BLaER1 (cell line): ENCODE measurements at regions not wholly inside any gene's neighbourhood (a gene's known extent, or its start where the extent isn't known, plus 50 kb on each side); places are given as distances from the start of the nearest gene placed in this dataset.
"Not testable (repeated sequence)": the region's sequence is repeated elsewhere in the genome, so short reads cannot be mapped to it uniquely, and the experiment has no call there.

Experiments used
- H3K27ac ChIP-seq: shearing (Covaris generic); formaldehyde crosslinking; 2 replicates; pipeline ENCODE4 v1.8.1; 2022
- H3K27me3 ChIP-seq: shearing (Covaris generic); formaldehyde crosslinking; 2 replicates; pipeline ENCODE4 v1.8.1; 2022
- H3K36me3 ChIP-seq: shearing (Covaris generic); formaldehyde crosslinking; 2 replicates; pipeline ENCODE4 v1.8.1; 2022
- H3K4me1 ChIP-seq: shearing (Covaris generic); formaldehyde crosslinking; 2 replicates; pipeline ENCODE4 v1.8.1; 2022
- H3K4me2 ChIP-seq: shearing (Covaris generic); formaldehyde crosslinking; 2 replicates; pipeline ENCODE4 v1.8.1; 2022
- H3K4me3 ChIP-seq: shearing (Covaris generic); formaldehyde crosslinking; 2 replicates; pipeline ENCODE4 v1.8.1; 2022
- H3K9ac ChIP-seq: shearing (Covaris generic); formaldehyde crosslinking; 2 replicates; pipeline ENCODE4 v1.8.1; 2022
- H3K9me3 ChIP-seq: shearing (Covaris generic); formaldehyde crosslinking; 2 replicates; pipeline ENCODE4 v1.8.1; 2022
- H4K20me1 ChIP-seq: shearing (Covaris generic); formaldehyde crosslinking; 2 replicates; pipeline ENCODE4 v1.8.1; 2022
- Cebpa-rat ChIP-seq: shearing (Covaris generic); IDR thresholded peaks from 2 replicates; pipeline ENCODE4 v1.8.1; 2022

DNA sequence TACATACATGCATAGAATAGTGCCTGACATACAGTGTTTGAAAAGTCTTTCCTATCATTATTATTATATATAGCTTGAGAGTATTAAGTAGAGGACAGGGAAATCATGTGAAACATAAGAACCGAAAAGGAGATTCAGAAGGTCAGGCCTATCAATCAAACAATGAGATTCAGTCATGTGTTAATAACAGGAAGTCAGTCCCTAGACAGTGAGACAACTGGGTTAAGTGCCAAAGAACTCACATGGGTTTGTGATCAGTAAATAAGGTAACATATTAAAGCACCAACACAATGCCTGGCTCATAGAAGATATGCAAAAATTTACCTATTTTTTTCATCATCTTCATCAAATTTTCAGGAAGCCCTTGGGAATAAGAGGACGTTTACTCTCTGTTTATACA lies 174.3 kb upstream of the FAT3 start:
- no peak for TF ChIP-seq Cebpa-rat
- H3K4me1 ChIP-seq, result peaks cover 7% of the 10 kb centered on the region
- no peak overlapping the region for H3K27ac ChIP-seq
- H4K20me1 ChIP-seq, result no peaks in the 10 kb centered on the region
- no peaks in the 10 kb centered on the region for H3K9me3 ChIP-seq
- no peaks in the 10 kb centered on the region for H3K36me3 ChIP-seq
- no peak overlapping the region for H3K4me3 ChIP-seq
- peak overlapping the region; percentile 27; the same call in 1 of the 2 replicates for H3K4me2 ChIP-seq
- no peak overlapping the region for H3K9ac ChIP-seq
- H3K27me3 ChIP-seq, result no peaks in the 10 kb centered on the region

DNA sequence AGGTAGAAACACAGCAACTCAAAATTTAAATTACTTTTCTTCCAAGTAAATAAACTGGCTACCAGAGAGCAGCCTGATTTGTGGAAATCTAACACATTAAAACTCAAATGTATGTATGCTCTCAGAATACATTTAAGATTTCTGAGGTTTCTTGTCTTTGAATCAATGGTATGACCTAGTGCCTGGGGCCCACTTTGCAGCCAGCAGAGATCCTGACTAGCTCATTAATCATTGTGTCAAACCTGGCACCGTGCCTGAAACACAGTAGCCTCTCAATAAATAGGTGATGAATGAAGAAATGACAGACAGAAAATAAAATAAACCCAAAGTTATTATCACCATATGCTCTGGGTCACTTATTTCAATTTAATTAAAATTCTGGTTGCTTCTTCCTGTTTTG lies 176.2 kb upstream of the FAT3 start:
- Histone ChIP-seq H3K9ac (no peak overlapping the region), H3K4me3 (no peak overlapping the region), H3K4me1 (peaks cover 7% of the 10 kb centered on the region), H3K9me3 (no peaks in the 10 kb centered on the region), H3K4me2 (no peak overlapping the region), H3K27ac (no peak overlapping the region), H3K27me3 (no peaks in the 10 kb centered on the region), H3K36me3 (no peaks in the 10 kb centered on the region), H4K20me1 (no peaks in the 10 kb centered on the region)
- TF ChIP-seq Cebpa-rat, result no peak

DNA sequence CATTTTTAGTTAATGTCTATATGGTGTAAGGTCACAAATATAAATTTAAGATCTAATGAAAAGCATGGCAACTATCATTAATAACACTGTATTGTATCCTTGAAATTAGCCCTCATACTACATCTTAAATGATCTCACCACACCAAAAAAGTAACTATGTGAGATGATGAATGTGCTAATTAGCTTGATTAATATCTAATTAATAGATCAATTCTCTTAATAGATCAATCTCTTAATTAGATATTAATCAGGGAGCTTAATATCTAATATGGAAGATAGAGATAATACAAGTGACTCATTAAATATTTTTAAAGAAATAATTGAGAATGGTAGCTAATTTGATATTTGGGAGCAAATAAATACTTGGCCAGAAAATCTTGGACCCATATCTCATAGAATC lies 178.5 kb upstream of the FAT3 start:
- no peak overlapping the region for H3K4me3 ChIP-seq
- no peaks in the 10 kb centered on the region for H3K9me3 ChIP-seq
- no peaks in the 10 kb centered on the region for H3K36me3 ChIP-seq
- H3K4me2 ChIP-seq, result no peak overlapping the region
- TF ChIP-seq Cebpa-rat, result no peak
- no peak overlapping the region for H3K9ac ChIP-seq
- no peaks in the 10 kb centered on the region for H4K20me1 ChIP-seq
- H3K27ac ChIP-seq, result no peak overlapping the region
- H3K4me1 ChIP-seq, result peaks cover 7% of the 10 kb centered on the region
- H3K27me3 ChIP-seq, result no peaks in the 10 kb centered on the region

DNA sequence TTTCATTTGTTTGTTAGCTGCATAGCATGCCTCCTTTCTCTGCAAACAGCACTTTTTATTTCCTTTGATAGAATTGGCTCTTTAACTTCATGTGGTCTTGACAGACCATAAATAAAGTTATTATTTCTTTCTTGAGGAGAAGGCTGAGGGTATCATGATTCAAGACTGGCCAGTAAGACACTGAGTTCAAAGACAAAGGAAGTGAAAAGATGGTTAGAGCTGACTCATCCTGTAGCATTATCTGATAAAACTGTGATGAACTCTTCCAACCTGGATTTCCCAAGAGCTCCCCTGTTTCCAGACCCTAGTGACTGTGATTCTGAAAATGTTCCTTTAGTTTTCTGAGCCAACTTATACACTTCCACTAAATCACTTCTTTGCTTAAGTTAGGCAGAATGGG lies 179.3 kb upstream of the FAT3 start:
- H3K36me3 ChIP-seq, result no peaks in the 10 kb centered on the region
- no peaks in the 10 kb centered on the region for H4K20me1 ChIP-seq
- no peaks in the 10 kb centered on the region for H3K27me3 ChIP-seq
- no peaks in the 10 kb centered on the region for H3K9me3 ChIP-seq
- peaks cover 4% of the 10 kb centered on the region for H3K4me1 ChIP-seq
- no peak overlapping the region for H3K4me2 ChIP-seq
- TF ChIP-seq Cebpa-rat, result no peak
- no peak overlapping the region for H3K27ac ChIP-seq
- no peak overlapping the region for H3K4me3 ChIP-seq
- no peak overlapping the region for H3K9ac ChIP-seq

DNA sequence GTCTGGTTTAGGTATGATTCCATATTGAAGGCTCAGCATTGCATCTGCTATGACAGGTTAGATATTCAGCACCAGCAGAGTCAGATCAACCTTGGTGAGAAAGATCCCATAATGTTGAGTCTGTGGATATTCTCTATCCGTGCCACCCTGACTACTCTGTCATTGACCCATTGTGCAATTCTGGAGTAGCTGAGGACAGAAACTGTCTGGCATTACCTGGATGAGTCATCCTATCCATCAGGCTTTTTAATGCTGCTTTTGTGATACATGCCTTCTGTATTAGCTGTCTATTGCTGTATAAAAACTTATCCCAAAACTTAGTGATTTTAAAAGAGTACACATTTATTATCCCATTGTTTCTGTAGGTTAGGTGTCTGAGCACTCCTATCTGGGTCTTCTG lies 189.1 kb upstream of the FAT3 start:
- H3K9me3 ChIP-seq, result no peaks in the 10 kb centered on the region
- H3K27ac ChIP-seq, result no peak overlapping the region
- no peak overlapping the region for H3K4me2 ChIP-seq
- H3K4me3 ChIP-seq, result no peak overlapping the region
- no peaks in the 10 kb centered on the region for H4K20me1 ChIP-seq
- H3K36me3 ChIP-seq, result no peaks in the 10 kb centered on the region
- no peak for TF ChIP-seq Cebpa-rat
- H3K9ac ChIP-seq, result no peak overlapping the region
- no peaks in the 10 kb centered on the region for H3K4me1 ChIP-seq
- no peaks in the 10 kb centered on the region for H3K27me3 ChIP-seq

DNA sequence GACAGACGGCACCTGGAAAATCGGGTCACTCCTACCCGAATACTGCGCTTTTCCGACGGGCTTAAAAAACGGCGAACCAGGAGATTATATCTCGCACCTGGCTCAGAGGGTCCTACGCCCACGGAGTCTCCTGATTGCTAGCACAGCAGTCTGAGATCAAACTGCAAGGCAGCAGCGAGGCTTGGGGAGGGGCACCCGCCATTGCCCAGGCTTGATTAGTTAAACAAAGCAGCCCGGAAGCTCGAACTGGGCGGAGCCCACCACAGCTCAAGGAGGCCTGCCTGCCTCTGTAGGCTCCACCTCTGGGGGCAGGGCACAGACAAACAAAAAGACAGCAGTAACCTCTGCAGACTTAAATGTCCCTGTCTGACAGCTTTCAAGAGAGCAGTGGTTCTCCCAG lies 197.5 kb upstream of the FAT3 start:
- not testable (repeated sequence) for H3K27ac ChIP-seq, H3K36me3 ChIP-seq, H3K4me2 ChIP-seq, H3K9me3 ChIP-seq, H3K9ac ChIP-seq, H3K4me3 ChIP-seq, H3K4me1 ChIP-seq, H4K20me1 ChIP-seq, H3K27me3 ChIP-seq

DNA sequence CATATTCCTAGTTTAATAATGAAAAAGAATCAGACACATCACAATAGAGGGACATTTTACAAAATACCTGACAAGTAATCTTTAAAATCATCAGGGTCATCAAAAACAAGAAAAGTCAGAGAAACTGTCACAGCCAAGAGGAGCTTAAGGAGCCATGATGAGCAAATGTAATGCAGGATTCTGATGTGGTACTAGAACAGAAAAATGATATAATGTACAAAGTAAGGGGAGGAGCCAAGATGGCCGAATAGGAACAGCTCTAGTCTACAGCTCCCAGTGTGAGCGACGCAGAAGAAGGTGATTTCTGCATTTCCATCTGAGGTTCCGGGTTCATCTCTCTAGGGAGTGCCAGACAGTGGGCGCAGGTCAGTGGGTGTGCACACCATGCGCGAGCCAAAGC lies 198.0 kb upstream of the FAT3 start:
- no peak overlapping the region for H3K27ac ChIP-seq
- H3K36me3 ChIP-seq, result no peaks in the 10 kb centered on the region
- TF ChIP-seq Cebpa-rat, result no peak
- H3K4me1 ChIP-seq, result no peaks in the 10 kb centered on the region
- no peak overlapping the region for H3K4me2 ChIP-seq
- H3K27me3 ChIP-seq, result no peaks in the 10 kb centered on the region
- no peak overlapping the region for H3K4me3 ChIP-seq
- H4K20me1 ChIP-seq, result no peaks in the 10 kb centered on the region
- no peaks in the 10 kb centered on the region for H3K9me3 ChIP-seq
- no peak overlapping the region for H3K9ac ChIP-seq

DNA sequence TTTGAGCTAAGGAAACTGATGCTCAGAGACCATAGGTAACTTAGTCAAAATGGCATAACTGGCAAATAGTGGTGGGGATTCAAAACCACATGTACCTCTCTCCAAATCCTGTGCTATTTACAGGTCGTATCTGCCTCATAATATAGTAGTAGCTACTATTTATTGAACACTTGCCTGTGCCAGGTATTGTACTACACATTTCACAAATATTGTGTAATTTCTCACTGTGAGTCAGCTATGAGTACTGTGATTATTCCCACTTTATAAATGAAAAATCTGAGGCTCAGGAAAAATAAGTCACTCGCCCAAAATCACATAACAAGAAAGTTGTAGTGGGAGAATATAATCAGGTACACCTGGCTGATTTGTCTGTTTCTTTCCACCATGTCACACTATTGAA lies 199.8 kb upstream of the FAT3 start:
- H3K4me1 ChIP-seq, result no peaks in the 10 kb centered on the region
- no peak overlapping the region for H3K4me3 ChIP-seq
- H3K9ac ChIP-seq, result no peak overlapping the region
- H3K9me3 ChIP-seq, result no peaks in the 10 kb centered on the region
- TF ChIP-seq Cebpa-rat, result no peak
- no peaks in the 10 kb centered on the region for H3K36me3 ChIP-seq
- no peak overlapping the region for H3K4me2 ChIP-seq
- H4K20me1 ChIP-seq, result no peaks in the 10 kb centered on the region
- H3K27me3 ChIP-seq, result no peaks in the 10 kb centered on the region
- no peak overlapping the region for H3K27ac ChIP-seq

DNA sequence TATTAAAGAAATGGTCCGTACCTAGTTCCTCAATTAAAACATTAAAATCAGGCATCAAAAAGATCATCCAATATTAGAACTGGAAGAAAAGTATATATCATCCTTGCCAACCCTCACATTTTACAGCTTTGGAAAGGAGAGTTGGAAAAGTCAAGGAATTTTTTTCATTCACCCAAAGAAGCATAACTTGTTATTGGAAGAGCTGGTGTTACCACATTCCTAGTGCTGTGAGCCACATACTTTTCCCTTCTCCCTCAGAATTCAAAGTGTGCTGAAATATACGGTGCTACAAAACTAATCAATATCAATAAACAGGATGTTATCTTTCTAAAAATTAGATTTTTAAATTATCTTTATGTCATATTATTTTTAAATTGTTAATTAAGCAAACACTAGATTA lies 202.1 kb upstream of the FAT3 start:
- Histone ChIP-seq H3K9me3 (no peaks in the 10 kb centered on the region), H3K4me3 (no peak overlapping the region)
- TF ChIP-seq Cebpa-rat, result no peak

DNA sequence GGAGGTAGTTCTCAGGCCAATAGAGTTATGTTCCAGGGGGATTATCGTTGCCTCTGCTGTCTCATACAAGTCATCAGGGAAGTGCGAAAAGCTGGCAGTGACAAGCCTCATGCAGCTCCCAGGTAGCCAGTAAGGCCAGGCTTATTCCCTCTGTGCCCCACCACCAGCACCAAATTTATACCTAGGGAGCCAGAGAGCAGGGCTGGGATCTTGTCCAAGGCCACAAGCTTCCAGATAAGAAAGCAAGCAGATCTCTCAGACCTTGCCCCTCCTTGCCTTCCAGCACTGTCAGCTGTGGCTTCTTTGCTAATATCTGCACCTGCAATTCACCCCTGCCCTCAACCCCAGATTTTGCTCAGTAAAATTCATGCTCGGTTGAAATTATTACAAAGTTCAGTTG lies 206.3 kb upstream of the FAT3 start:
- Histone ChIP-seq H3K9ac (no peak overlapping the region), H3K9me3 (peaks cover 4% of the 10 kb centered on the region; the same call in 1 of the 2 replicates), H3K27me3 (no peaks in the 10 kb centered on the region), H3K4me2 (no peak overlapping the region), H3K4me3 (no peak overlapping the region), H3K27ac (no peak overlapping the region), H4K20me1 (no peaks in the 10 kb centered on the region), H3K36me3 (no peaks in the 10 kb centered on the region), H3K4me1 (no peaks in the 10 kb centered on the region)
- TF ChIP-seq Cebpa-rat, result no peak

More for the DNA sequence above, 202.1 kb upstream of the FAT3 start:
- Histone ChIP-seq H4K20me1 (no peaks in the 10 kb centered on the region), H3K9ac (no peak overlapping the region), H3K4me2 (no peak overlapping the region), H3K27ac (no peak overlapping the region), H3K4me1 (no peaks in the 10 kb centered on the region), H3K36me3 (no peaks in the 10 kb centered on the region), H3K27me3 (no peaks in the 10 kb centered on the region)

DNA sequence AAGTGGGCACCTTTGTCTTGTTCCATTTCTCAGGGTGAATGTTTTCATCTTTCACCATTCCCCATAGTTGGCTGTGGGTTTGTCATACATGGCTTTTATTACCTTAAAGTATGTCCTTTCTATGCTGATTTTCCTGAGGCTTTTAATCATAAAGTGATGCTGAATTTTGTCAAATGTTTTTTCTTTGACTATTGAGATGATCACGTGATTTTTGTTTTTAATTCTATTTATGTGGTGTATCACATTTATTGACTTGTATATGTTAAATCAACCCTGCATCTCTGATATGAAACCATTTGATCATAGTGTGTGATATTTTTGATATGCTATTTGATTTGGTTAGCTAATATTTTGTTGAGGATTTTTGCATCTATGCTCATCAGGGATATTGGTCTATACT lies 216.4 kb upstream of the FAT3 start:
- Histone ChIP-seq H3K9ac (no peak overlapping the region), H3K4me3 (no peak overlapping the region), H3K4me2 (no peak overlapping the region), H3K4me1 (no peaks in the 10 kb centered on the region), H3K27ac (no peak overlapping the region), H3K27me3 (no peaks in the 10 kb centered on the region), H3K9me3 (no peaks in the 10 kb centered on the region), H4K20me1 (no peaks in the 10 kb centered on the region), H3K36me3 (no peaks in the 10 kb centered on the region)
- no peak for TF ChIP-seq Cebpa-rat
